GM23338 (cell line): ENCODE measurements at regions not wholly inside any gene's neighbourhood (a gene's known extent, or its start where the extent isn't known, plus 50 kb on each side); places are given as distances from the start of the nearest gene placed in this dataset.

Experiments used
- ATAC-seq: fragments of 200-7000 bp; cut with Tn5 transposase; 3 replicates; pipeline ENCODE4 v1.9.1; 2020
- DNase-seq: peaks from one replicate; pipeline ENCODE4 v3.0.0-alpha.2; 2015; ENCODE audit warnings: low spot score
- H2AFZ ChIP-seq: fragments of 200-600 bp; sonication (generic); 2 replicates; pipeline ENCODE4 v1.8.0; 2016; ENCODE audit warnings: antibody characterized with exemption, mild to moderate bottlenecking, moderate library complexity
- H3F3A ChIP-seq: fragments of 200-600 bp; sonication (generic); replicated peaks from 2 replicates; pipeline ENCODE4 v1.8.0; 2017; ENCODE audit warnings: antibody characterized with exemption, mixed run types, low read depth
- H3K27ac ChIP-seq: fragments of 200-600 bp; sonication (generic); 2 replicates; pipeline ENCODE4 v1.6.1; 2016; ENCODE audit warnings: low read depth
- H3K27me3 ChIP-seq: fragments of 200-600 bp; sonication (generic); 2 replicates; pipeline ENCODE4 v1.8.0; 2016; ENCODE audit warnings: mild to moderate bottlenecking, mixed run types, moderate library complexity; ENCODE audit not compliant: insufficient read depth
- H3K36me3 ChIP-seq: fragments of 200-600 bp; sonication (generic); 2 replicates; pipeline ENCODE4 v1.8.0; 2016; ENCODE audit warnings: mild to moderate bottlenecking; ENCODE audit not compliant: insufficient read depth
- H3K4me1 ChIP-seq: fragments of 200-600 bp; sonication (generic); 2 replicates; pipeline ENCODE4 v1.8.0; 2016; ENCODE audit warnings: mild to moderate bottlenecking, moderate library complexity; ENCODE audit not compliant: insufficient read depth
- H3K4me2 ChIP-seq: fragments of 200-600 bp; sonication (generic); 2 replicates; pipeline ENCODE4 v1.7.1; 2017; ENCODE audit warnings: mixed run types
- H3K4me3 ChIP-seq: fragments of 200-600 bp; sonication (generic); 2 replicates; pipeline ENCODE4 v1.6.1; 2016; ENCODE audit warnings: mixed run types
- H3K79me2 ChIP-seq: fragments of 200-600 bp; sonication (generic); replicated peaks from 2 replicates; pipeline ENCODE4 v1.8.0; 2017; ENCODE audit warnings: mild to moderate bottlenecking; ENCODE audit not compliant: insufficient read depth
- H3K9me2 ChIP-seq: fragments of 200-600 bp; sonication (generic); 2 replicates; pipeline ENCODE4 v1.8.0; 2017; ENCODE audit not compliant: insufficient read depth
- H4K20me1 ChIP-seq: fragments of 200-600 bp; sonication (generic); replicated peaks from 2 replicates; pipeline ENCODE4 v1.8.0; 2017; ENCODE audit warnings: mild to moderate bottlenecking; ENCODE audit not compliant: insufficient read depth
- H3K27ac Mint-ChIP-seq: 2 replicates; pipeline ENCODE4 v1.8.0; 2020; ENCODE audit warnings: inconsistent platforms, mild to moderate bottlenecking, moderate library complexity, mixed read lengths
- H3K27me3 Mint-ChIP-seq: 3 replicates; pipeline ENCODE4 v1.8.0; 2022; ENCODE audit warnings: low read depth, mild to moderate bottlenecking, moderate library complexity, mixed read lengths, inconsistent platforms; ENCODE audit not compliant: insufficient read depth, poor library complexity
- H3K36me3 Mint-ChIP-seq: 3 replicates; pipeline ENCODE4 v1.8.0; 2021; ENCODE audit warnings: low read depth, mild to moderate bottlenecking, inconsistent platforms, moderate library complexity, mixed read lengths
- H3K4me1 Mint-ChIP-seq: 3 replicates; pipeline ENCODE4 v1.8.0; 2020; ENCODE audit warnings: mild to moderate bottlenecking, inconsistent platforms, mixed read lengths
- H3K4me3 Mint-ChIP-seq: 3 replicates; pipeline ENCODE4 v1.8.0; 2021; ENCODE audit warnings: moderate library complexity, mild to moderate bottlenecking, inconsistent platforms, mixed read lengths
- H3K9me3 Mint-ChIP-seq: 3 replicates; pipeline ENCODE4 v1.8.0; 2020; ENCODE audit warnings: moderate library complexity, mild to moderate bottlenecking, inconsistent platforms, mixed read lengths
- EZH2phosphoT487 ChIP-seq: fragments of 200-600 bp; sonication (generic); IDR thresholded peaks from one replicate; pipeline ENCODE4 v1.8.1; 2018; ENCODE audit warnings: antibody characterized with exemption; ENCODE audit not compliant: unreplicated experiment
- STAT1 ChIP-seq: IDR thresholded peaks from one replicate; pipeline ENCODE4 v1.6.1; 2016; ENCODE audit warnings: antibody characterized with exemption; ENCODE audit not compliant: unreplicated experiment
- TF ChIP-seq, protein P1 (sequence below): IDR thresholded peaks from one replicate; pipeline ENCODE4 v1.6.1; 2018; ENCODE audit warnings: antibody characterized with exemption; ENCODE audit not compliant: unreplicated experiment
- TF ChIP-seq, protein P2 (sequence below), 2 experiments: fragments of 200-600 bp in 1 of 2; sonication (generic) in 1 of 2; conservative IDR thresholded peaks; 2 replicates each; pipeline versions ENCODE4 v1.5.1 to v1.6.1; 2016 to 2017; ENCODE audit warnings: antibody characterized with exemption in 2 of 2, low read depth in 2 of 2, mild to moderate bottlenecking in 2 of 2, moderate library complexity in 1 of 2
- TF ChIP-seq, protein P3 (sequence below): IDR thresholded peaks from 2 replicates; pipeline ENCODE4 v1.6.1; 2016; ENCODE audit warnings: antibody characterized with exemption
- TF ChIP-seq, protein P4 (sequence below): fragments of 250-450 bp; sonication (Bioruptor Pico); IDR thresholded peaks from 2 replicates; pipeline ENCODE4 v1.5.0; 2020; ENCODE audit warnings: mild to moderate bottlenecking, moderate library complexity

DNA sequence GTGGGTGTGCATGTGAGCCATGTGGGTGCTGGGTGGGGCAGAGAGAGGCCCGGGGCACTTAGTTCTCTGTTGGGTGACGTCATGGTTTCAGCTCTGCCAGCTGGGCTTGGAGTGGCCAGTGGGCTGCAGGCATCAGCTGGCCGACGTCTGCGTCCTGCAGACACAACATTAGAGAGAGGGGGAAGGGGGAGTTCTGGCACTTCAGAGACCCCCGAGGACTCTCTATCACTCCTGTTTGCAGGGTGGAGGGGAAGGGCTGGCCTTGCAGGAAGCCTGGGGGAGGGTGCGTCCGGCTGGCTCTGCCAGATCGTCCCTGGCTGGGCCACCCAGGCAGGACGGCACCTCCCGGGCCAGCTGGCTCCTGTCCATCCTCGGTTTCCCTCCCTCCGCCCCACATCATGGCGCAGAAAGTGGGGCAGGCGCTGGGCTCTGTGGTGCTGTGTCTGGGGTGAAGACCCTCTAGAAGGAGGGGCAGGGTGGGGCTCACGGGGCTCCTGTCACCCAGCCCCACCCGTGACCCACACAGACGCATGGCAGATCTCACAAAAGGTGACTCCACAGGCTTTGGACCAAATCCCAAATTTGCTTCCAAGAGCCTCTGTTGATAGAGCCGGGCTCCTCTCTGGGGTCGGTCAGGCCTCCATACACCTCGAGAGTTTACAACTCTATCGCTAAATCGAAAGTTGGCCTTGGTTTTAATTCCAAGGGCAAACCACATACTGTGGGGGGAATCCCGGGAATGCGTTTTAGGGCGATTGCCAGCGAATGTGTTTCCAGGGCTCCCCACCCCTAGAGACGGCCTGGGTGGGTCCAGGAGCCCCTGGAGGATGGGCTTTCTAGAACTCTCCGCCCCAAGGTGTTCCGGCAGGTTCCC, 73.4 kb upstream of the TTC34 start (continued):
- TF ChIP-seq, protein P1, sequence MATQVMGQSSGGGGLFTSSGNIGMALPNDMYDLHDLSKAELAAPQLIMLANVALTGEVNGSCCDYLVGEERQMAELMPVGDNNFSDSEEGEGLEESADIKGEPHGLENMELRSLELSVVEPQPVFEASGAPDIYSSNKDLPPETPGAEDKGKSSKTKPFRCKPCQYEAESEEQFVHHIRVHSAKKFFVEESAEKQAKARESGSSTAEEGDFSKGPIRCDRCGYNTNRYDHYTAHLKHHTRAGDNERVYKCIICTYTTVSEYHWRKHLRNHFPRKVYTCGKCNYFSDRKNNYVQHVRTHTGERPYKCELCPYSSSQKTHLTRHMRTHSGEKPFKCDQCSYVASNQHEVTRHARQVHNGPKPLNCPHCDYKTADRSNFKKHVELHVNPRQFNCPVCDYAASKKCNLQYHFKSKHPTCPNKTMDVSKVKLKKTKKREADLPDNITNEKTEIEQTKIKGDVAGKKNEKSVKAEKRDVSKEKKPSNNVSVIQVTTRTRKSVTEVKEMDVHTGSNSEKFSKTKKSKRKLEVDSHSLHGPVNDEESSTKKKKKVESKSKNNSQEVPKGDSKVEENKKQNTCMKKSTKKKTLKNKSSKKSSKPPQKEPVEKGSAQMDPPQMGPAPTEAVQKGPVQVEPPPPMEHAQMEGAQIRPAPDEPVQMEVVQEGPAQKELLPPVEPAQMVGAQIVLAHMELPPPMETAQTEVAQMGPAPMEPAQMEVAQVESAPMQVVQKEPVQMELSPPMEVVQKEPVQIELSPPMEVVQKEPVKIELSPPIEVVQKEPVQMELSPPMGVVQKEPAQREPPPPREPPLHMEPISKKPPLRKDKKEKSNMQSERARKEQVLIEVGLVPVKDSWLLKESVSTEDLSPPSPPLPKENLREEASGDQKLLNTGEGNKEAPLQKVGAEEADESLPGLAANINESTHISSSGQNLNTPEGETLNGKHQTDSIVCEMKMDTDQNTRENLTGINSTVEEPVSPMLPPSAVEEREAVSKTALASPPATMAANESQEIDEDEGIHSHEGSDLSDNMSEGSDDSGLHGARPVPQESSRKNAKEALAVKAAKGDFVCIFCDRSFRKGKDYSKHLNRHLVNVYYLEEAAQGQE = no peak
- no peak for TF ChIP-seq EZH2phosphoT487
- TF ChIP-seq, protein P2, sequence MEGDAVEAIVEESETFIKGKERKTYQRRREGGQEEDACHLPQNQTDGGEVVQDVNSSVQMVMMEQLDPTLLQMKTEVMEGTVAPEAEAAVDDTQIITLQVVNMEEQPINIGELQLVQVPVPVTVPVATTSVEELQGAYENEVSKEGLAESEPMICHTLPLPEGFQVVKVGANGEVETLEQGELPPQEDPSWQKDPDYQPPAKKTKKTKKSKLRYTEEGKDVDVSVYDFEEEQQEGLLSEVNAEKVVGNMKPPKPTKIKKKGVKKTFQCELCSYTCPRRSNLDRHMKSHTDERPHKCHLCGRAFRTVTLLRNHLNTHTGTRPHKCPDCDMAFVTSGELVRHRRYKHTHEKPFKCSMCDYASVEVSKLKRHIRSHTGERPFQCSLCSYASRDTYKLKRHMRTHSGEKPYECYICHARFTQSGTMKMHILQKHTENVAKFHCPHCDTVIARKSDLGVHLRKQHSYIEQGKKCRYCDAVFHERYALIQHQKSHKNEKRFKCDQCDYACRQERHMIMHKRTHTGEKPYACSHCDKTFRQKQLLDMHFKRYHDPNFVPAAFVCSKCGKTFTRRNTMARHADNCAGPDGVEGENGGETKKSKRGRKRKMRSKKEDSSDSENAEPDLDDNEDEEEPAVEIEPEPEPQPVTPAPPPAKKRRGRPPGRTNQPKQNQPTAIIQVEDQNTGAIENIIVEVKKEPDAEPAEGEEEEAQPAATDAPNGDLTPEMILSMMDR (conservative IDR thresholded peaks at IDR 0.05; ENCODE audit: low read depth in 2 of 2) = no peak

DNA sequence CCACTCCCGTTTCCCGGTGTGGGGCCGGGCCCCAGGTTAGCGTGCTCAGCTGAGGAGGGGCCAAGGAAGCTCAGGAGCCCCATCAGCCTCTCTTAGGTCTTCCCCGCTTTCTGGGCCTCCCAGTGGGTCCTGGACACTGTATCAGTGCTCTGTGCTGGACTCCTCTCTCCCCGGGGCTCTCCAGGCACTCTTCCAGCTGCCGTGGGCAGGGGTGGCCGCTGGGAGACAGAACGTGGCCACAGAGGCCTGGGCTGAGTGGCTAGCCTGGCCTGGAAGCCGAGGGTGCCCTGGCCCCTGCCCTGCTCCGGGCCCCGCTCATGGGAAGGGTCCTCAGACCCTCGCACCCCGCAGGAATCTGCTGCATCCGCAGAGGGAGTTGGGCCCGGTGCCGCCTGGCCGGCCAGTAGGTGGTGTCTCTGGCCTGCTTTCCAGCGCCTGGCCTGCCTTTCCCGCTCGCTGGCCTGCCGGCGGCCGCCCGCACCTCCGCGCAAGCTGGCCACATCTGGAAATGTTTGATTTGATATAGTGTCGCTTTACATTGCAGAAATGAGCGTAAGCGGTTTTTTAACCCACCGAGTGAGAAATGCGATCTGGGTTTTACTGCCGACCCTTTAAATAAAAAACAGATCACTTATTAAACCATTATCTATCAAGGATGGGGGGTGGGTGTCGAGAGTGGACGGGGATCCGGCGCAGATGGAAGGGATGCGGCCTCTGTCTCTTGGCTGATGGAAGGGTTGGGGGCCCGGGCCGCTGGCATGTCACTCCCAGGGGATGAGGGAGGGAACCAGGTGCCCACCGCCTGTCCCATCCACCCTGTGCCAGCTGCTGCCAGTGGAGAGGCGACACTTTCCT, 74.4 kb upstream of the TTC34 start:
- Mint-ChIP-seq H3K27me3 (peaks cover 8% of the 10 kb centered on the region), H3K36me3 (peaks cover 18% of the 10 kb centered on the region), H3K4me3 (no peak overlapping the region), H3K27ac (no peak overlapping the region), H3K9me3 (peaks cover 79% of the 10 kb centered on the region), H3K4me1 (no peaks in the 10 kb centered on the region)
- H3K27ac ChIP-seq = no peak overlapping the region
- H3K4me3 ChIP-seq = no peak overlapping the region
- no peaks in the 10 kb centered on the region for H3F3A ChIP-seq
- no peaks in the 10 kb centered on the region for H3K27me3 ChIP-seq
- H3K9me2 ChIP-seq = no peaks in the 10 kb centered on the region
- H3K4me1 ChIP-seq = no peaks in the 10 kb centered on the region
- no peaks in the 10 kb centered on the region for H3K79me2 ChIP-seq
- no peak overlapping the region for H2AFZ ChIP-seq
- no peaks in the 10 kb centered on the region for H3K36me3 ChIP-seq
- H3K4me2 ChIP-seq = no peak overlapping the region
- no peaks in the 10 kb centered on the region for H4K20me1 ChIP-seq
- DNase-seq (peak; percentile 48), ATAC-seq (peak; percentile 77)
- no peak for TF ChIP-seq STAT1
- TF ChIP-seq, protein P2 (conservative IDR thresholded peaks at IDR 0.05; ENCODE audit: low read depth in 2 of 2) = peak; percentile 30 to 56
- TF ChIP-seq, protein P3, sequence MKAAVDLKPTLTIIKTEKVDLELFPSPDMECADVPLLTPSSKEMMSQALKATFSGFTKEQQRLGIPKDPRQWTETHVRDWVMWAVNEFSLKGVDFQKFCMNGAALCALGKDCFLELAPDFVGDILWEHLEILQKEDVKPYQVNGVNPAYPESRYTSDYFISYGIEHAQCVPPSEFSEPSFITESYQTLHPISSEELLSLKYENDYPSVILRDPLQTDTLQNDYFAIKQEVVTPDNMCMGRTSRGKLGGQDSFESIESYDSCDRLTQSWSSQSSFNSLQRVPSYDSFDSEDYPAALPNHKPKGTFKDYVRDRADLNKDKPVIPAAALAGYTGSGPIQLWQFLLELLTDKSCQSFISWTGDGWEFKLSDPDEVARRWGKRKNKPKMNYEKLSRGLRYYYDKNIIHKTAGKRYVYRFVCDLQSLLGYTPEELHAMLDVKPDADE = no peak
- TF ChIP-seq, protein P4, sequence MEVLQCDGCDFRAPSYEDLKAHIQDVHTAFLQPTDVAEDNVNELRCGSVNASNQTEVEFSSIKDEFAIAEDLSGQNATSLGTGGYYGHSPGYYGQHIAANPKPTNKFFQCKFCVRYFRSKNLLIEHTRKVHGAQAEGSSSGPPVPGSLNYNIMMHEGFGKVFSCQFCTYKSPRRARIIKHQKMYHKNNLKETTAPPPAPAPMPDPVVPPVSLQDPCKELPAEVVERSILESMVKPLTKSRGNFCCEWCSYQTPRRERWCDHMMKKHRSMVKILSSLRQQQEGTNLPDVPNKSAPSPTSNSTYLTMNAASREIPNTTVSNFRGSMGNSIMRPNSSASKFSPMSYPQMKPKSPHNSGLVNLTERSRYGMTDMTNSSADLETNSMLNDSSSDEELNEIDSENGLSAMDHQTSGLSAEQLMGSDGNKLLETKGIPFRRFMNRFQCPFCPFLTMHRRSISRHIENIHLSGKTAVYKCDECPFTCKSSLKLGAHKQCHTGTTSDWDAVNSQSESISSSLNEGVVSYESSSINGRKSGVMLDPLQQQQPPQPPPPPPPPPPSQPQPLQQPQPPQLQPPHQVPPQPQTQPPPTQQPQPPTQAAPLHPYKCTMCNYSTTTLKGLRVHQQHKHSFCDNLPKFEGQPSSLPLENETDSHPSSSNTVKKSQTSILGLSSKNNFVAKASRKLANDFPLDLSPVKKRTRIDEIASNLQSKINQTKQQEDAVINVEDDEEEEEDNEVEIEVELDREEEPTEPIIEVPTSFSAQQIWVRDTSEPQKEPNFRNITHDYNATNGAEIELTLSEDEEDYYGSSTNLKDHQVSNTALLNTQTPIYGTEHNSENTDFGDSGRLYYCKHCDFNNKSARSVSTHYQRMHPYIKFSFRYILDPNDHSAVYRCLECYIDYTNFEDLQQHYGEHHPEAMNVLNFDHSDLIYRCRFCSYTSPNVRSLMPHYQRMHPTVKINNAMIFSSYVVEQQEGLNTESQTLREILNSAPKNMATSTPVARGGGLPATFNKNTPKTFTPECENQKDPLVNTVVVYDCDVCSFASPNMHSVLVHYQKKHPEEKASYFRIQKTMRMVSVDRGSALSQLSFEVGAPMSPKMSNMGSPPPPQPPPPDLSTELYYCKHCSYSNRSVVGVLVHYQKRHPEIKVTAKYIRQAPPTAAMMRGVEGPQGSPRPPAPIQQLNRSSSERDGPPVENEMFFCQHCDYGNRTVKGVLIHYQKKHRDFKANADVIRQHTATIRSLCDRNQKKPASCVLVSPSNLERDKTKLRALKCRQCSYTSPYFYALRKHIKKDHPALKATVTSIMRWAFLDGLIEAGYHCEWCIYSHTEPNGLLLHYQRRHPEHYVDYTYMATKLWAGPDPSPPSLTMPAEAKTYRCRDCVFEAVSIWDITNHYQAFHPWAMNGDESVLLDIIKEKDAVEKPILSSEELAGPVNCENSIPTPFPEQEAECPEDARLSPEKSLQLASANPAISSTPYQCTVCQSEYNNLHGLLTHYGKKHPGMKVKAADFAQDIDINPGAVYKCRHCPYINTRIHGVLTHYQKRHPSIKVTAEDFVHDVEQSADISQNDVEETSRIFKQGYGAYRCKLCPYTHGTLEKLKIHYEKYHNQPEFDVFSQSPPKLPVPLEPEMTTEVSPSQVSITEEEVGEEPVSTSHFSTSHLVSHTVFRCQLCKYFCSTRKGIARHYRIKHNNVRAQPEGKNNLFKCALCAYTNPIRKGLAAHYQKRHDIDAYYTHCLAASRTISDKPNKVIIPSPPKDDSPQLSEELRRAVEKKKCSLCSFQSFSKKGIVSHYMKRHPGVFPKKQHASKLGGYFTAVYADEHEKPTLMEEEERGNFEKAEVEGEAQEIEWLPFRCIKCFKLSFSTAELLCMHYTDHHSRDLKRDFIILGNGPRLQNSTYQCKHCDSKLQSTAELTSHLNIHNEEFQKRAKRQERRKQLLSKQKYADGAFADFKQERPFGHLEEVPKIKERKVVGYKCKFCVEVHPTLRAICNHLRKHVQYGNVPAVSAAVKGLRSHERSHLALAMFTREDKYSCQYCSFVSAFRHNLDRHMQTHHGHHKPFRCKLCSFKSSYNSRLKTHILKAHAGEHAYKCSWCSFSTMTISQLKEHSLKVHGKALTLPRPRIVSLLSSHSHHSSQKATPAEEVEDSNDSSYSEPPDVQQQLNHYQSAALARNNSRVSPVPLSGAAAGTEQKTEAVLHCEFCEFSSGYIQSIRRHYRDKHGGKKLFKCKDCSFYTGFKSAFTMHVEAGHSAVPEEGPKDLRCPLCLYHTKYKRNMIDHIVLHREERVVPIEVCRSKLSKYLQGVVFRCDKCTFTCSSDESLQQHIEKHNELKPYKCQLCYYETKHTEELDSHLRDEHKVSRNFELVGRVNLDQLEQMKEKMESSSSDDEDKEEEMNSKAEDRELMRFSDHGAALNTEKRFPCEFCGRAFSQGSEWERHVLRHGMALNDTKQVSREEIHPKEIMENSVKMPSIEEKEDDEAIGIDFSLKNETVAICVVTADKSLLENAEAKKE = no peak
